GM12892 (cell line): ENCODE measurements at regions not wholly inside any gene's neighbourhood (a gene's known extent, or its start where the extent isn't known, plus 50 kb on each side); places are given as distances from the start of the nearest gene placed in this dataset.

Experiments
- POLR2A ChIP-seq: IDR thresholded peaks from 2 replicates; pipeline ENCODE4 v1.6.1; 2011; ENCODE audit warnings: low read depth, low read length, control low read depth
- POLR2AphosphoS5 ChIP-seq: IDR thresholded peaks from 2 replicates; pipeline ENCODE4 v1.6.1; 2011; ENCODE audit warnings: low read depth, low read length, control low read depth

DNA sequence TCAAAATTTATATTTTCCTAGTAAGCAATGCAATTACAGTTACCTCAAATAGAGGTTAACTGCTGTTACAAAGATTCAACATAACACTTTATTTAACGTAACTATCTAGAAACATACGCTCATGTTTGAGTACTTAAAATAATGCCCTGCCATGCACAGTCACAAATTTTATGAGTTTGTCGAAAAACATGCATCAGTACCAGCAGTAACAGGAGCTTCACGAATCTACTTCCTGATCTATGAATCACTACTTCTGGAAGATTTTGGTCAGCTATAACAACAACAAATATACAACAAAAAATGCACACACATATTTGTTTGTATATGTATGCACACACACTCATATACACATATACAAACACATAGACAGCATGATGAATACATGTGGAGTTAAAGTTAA, 881.8 kb downstream of the FSCB start:
- no peak for TF ChIP-seq POLR2AphosphoS5
- no peak for TF ChIP-seq POLR2A
